Brain microvascular endothelial cell (primary cell): ENCODE measurements at regions not wholly inside any gene's neighbourhood (a gene's known extent, or its start where the extent isn't known, plus 50 kb on each side); places are given as distances from the start of the nearest gene placed in this dataset.

Experiments used
- DNase-seq: peaks from one replicate; pipeline ENCODE4 v3.0.0-alpha.2; 2020
- H3K27ac ChIP-seq: fragments of 250-450 bp; sonication (Bioruptor Pico); 2 replicates; pipeline ENCODE4 v1.5.1; 2020; ENCODE audit warnings: mild to moderate bottlenecking, moderate library complexity
- H3K27me3 ChIP-seq: fragments of 250-450 bp; sonication (Bioruptor Pico); replicated peaks from 2 replicates; pipeline ENCODE4 v1.5.1; 2020; ENCODE audit warnings: mild to moderate bottlenecking
- H3K36me3 ChIP-seq: fragments of 250-450 bp; sonication (Bioruptor Pico); replicated peaks from 2 replicates; pipeline ENCODE4 v1.5.1; 2020; ENCODE audit warnings: mild to moderate bottlenecking
- H3K4me3 ChIP-seq: 2 replicates; pipeline ENCODE4 v1.5.1; 2011; ENCODE audit warnings: low read depth, mild to moderate bottlenecking, control low read depth, low read length, moderate library complexity
- CTCF ChIP-seq: IDR thresholded peaks from 2 replicates; pipeline ENCODE4 v1.5.1; 2011; ENCODE audit warnings: low read depth, mild to moderate bottlenecking, moderate library complexity, low read length, control low read depth, inconsistent platforms; ENCODE audit errors: missing control alignments
- in situ Hi-C: cut with HindIII; loops from 2 replicates; pipeline ENCODE4 v1.10.0; 2017; ENCODE audit warnings: low sequenced_read_pairs, low pct_ligation_motif_present

GRCh38 chr2:193528458-193528857 is 1333.7 kb upstream of the TMEFF2 start:
- H3K36me3 ChIP-seq, result no peaks in the 10 kb centered on the region
- H3K27me3 ChIP-seq, result no peaks in the 10 kb centered on the region
- H3K4me3 ChIP-seq, result no peak overlapping the region
- in situ Hi-C loops, result no loop called here
- no peak overlapping the region for H3K27ac ChIP-seq
- TF ChIP-seq CTCF, result no peak
- no peak for DNase-seq

GRCh38 chr2:193527146-193527545 is 1332.4 kb upstream of the TMEFF2 start:
- Histone ChIP-seq H3K36me3 (no peaks in the 10 kb centered on the region), H3K27me3 (no peaks in the 10 kb centered on the region), H3K4me3 (no peak overlapping the region), H3K27ac (no peak overlapping the region)
- no peak for TF ChIP-seq CTCF
- no peak for DNase-seq
- in situ Hi-C loops, result no loop called here

GRCh38 chr2:193523662-193524061 is 1328.9 kb upstream of the TMEFF2 start:
- H3K27ac ChIP-seq, result no peak overlapping the region
- in situ Hi-C loops, result no loop called here
- no peak for DNase-seq
- H3K27me3 ChIP-seq, result no peaks in the 10 kb centered on the region
- no peak overlapping the region for H3K4me3 ChIP-seq
- TF ChIP-seq CTCF, result no peak
- H3K36me3 ChIP-seq, result no peaks in the 10 kb centered on the region

GRCh38 chr2:193521523-193521922 is 1326.8 kb upstream of the TMEFF2 start:
- Histone ChIP-seq H3K27ac (no peak overlapping the region), H3K27me3 (no peaks in the 10 kb centered on the region), H3K36me3 (no peaks in the 10 kb centered on the region), H3K4me3 (no peak overlapping the region)
- no peak for DNase-seq
- in situ Hi-C loops, result no loop called here
- TF ChIP-seq CTCF, result no peak

GRCh38 chr2:193520709-193521458 is 1326.2 kb upstream of the TMEFF2 start:
- in situ Hi-C loops, result no loop called here

More at GRCh38 chr2:193520709-193521458, 1326.2 kb upstream of the TMEFF2 start:
- DNase-seq, result no peak
- Histone ChIP-seq H3K36me3 (no peaks in the 10 kb centered on the region), H3K4me3 (no peak overlapping the region), H3K27me3 (no peaks in the 10 kb centered on the region), H3K27ac (no peak overlapping the region)
- TF ChIP-seq CTCF, result no peak
